H1 (cell line): ENCODE measurements at regions not wholly inside any gene's neighbourhood (a gene's known extent, or its start where the extent isn't known, plus 50 kb on each side); places are given as distances from the start of the nearest gene placed in this dataset.
A peak's percentile ranks its signal among the peaks of the same experiment; 100 is the strongest.

Experiments
- CTCF ChIA-PET: fragments of 300-600 bp; sonication (Branson Sonifier 250); formaldehyde crosslinking; loops from one replicate; lab custom pipeline; 2021; ENCODE audit not compliant: partially characterized antibody; lab: Charles Lee
- POLR2A ChIA-PET: fragments of 300-600 bp; sonication (Branson Sonifier 250); formaldehyde crosslinking; loops from one replicate; lab custom pipeline; 2021; ENCODE audit warnings: inconsistent platforms; ENCODE audit not compliant: partially characterized antibody; lab: Charles Lee
- DNase-seq, 2 experiments: peaks; one replicate each; pipeline versions ENCODE4 v3.0.0 to v3.0.0-alpha.2; 2010 to 2022; ENCODE audit warnings: low spot score in 2 of 2, low read depth in 1 of 2, mixed read lengths in 1 of 2
- FAIRE-seq: peaks from 2 replicates; lab custom pipeline; 2011; peaks lifted over from hg19 to GRCh38; lab: Jason Lieb, UNC
- H2AFZ ChIP-seq: 2 replicates; pipeline ENCODE4 v1.8.1; 2012; ENCODE audit warnings: low read length, inconsistent platforms
- H2AK5ac ChIP-seq: 2 replicates; pipeline ENCODE4 v1.6.1; 2013; ENCODE audit warnings: low read depth, low read length
- H2BK120ac ChIP-seq: replicated peaks from 2 replicates; pipeline ENCODE3; 2013; ENCODE audit warnings: low read depth, low read length, inconsistent platforms
- H2BK12ac ChIP-seq: 2 replicates; pipeline ENCODE4 v1.6.1; 2013; ENCODE audit warnings: low read depth, low read length
- H2BK15ac ChIP-seq: 2 replicates; pipeline ENCODE4 v1.6.1; 2013; ENCODE audit warnings: low read length
- H2BK20ac ChIP-seq: 2 replicates; pipeline ENCODE4 v1.6.1; 2013; ENCODE audit warnings: low read length
- H2BK5ac ChIP-seq: 2 replicates; pipeline ENCODE4 v1.6.1; 2013; ENCODE audit warnings: low read depth, low read length
- H3K14ac ChIP-seq: 2 replicates; pipeline ENCODE4 v1.6.1; 2013; ENCODE audit warnings: inconsistent platforms; ENCODE audit not compliant: insufficient read length
- H3K18ac ChIP-seq: 2 replicates; pipeline ENCODE4 v1.6.1; 2013; ENCODE audit warnings: low read length; ENCODE audit errors: extremely low read depth
- H3K23ac ChIP-seq: 2 replicates; pipeline ENCODE4 v1.6.1; 2013; ENCODE audit warnings: inconsistent platforms; ENCODE audit not compliant: insufficient read length
- H3K23me2 ChIP-seq: 2 replicates; pipeline ENCODE4 v1.6.1; 2013; ENCODE audit warnings: low read depth, low read length
- H3K27ac ChIP-seq: 2 replicates; pipeline ENCODE4 v1.6.1; 2011; ENCODE audit warnings: low read depth, low read length, inconsistent platforms
- H3K27me3 ChIP-seq, 4 experiments: replicated peaks in 1 of 4; 1 replicate in 1 of 4; 2 replicates in 3 of 4; pipeline versions ENCODE4 v1.6.1 to v1.8.1; 2011 to 2013; ENCODE audit warnings: low read length in 3 of 4, mild to moderate bottlenecking in 3 of 4, inconsistent platforms in 2 of 4, mixed read lengths in 2 of 4, moderate library complexity in 1 of 4; ENCODE audit not compliant: control insufficient read depth in 3 of 4, insufficient read depth in 3 of 4; ENCODE audit errors: extremely low read depth in 1 of 4
- H3K36me3 ChIP-seq, 4 experiments: 2 replicates each; pipeline versions ENCODE4 v1.6.1 to v1.8.1; 2011 to 2013; ENCODE audit warnings: mild to moderate bottlenecking in 4 of 4, low read length in 3 of 4, moderate library complexity in 2 of 4, control low read depth in 1 of 4, inconsistent platforms in 1 of 4; ENCODE audit not compliant: insufficient read depth in 4 of 4, control insufficient read depth in 2 of 4
- H3K4ac ChIP-seq: replicated peaks from 2 replicates; pipeline ENCODE3; 2013; ENCODE audit warnings: low read length, low read depth, mixed read lengths, inconsistent platforms; ENCODE audit not compliant: insufficient read length
- H3K4me1 ChIP-seq, 4 experiments: replicated peaks in 1 of 4; 1 replicate in 1 of 4; 2 replicates in 3 of 4; pipeline versions ENCODE4 v1.6.1 to v1.8.1; 2011 to 2013; ENCODE audit warnings: low read length in 3 of 4, inconsistent platforms in 2 of 4, mixed read lengths in 1 of 4; ENCODE audit not compliant: insufficient read depth in 4 of 4, control insufficient read depth in 3 of 4
- H3K4me2 ChIP-seq, 2 experiments: 2 replicates each; pipeline versions ENCODE4 v1.6.1 to v1.8.1; 2011 to 2013; ENCODE audit warnings: low read depth in 2 of 2, low read length in 2 of 2, control low read depth in 1 of 2, inconsistent platforms in 1 of 2, mild to moderate bottlenecking in 1 of 2; ENCODE audit not compliant: insufficient read depth in 1 of 2
- H3K4me3 ChIP-seq, 4 experiments: fragments of 200-600, 300-600 bp in 1 of 4; sonication (generic), shearing (Covaris generic), sonication (Bioruptor Twin) in 1 of 4; 2 replicates each; pipeline versions ENCODE4 v1.5.1 to v1.8.1; 2011 to 2016; ENCODE audit warnings: low read length in 4 of 4, low read depth in 3 of 4, control low read depth in 2 of 4, inconsistent platforms in 2 of 4, mild to moderate bottlenecking in 2 of 4, mixed read lengths in 1 of 4, moderate library complexity in 1 of 4; ENCODE audit not compliant: insufficient read depth in 2 of 4; ENCODE audit errors: extremely low read depth in 1 of 4
- H3K56ac ChIP-seq: replicated peaks from 2 replicates; pipeline ENCODE3; 2013; ENCODE audit warnings: low read depth, mild to moderate bottlenecking, mixed read lengths, low read length, inconsistent platforms; ENCODE audit not compliant: insufficient read length
- H3K79me1 ChIP-seq: 2 replicates; pipeline ENCODE4 v1.6.1; 2013; ENCODE audit warnings: low read depth, low read length, control low read depth
- H3K79me2 ChIP-seq, 2 experiments: 2 replicates each; pipeline versions ENCODE4 v1.6.1 to v1.8.1; 2012 to 2013; ENCODE audit warnings: low read length in 2 of 2, mild to moderate bottlenecking in 2 of 2, inconsistent platforms in 1 of 2; ENCODE audit not compliant: insufficient read depth in 2 of 2, control insufficient read depth in 1 of 2
- H3K9ac ChIP-seq, 4 experiments: replicated peaks in 1 of 4; 1 replicate in 1 of 4; 2 replicates in 3 of 4; pipeline versions ENCODE4 v1.6.1 to v1.8.1; 2011 to 2013; ENCODE audit warnings: low read depth in 3 of 4, low read length in 3 of 4, control low read depth in 2 of 4, mild to moderate bottlenecking in 2 of 4, moderate library complexity in 2 of 4, inconsistent platforms in 1 of 4; ENCODE audit errors: extremely low read depth in 1 of 4
- H3K9me3 ChIP-seq, 2 experiments: 2 replicates each; pipeline versions ENCODE4 v1.6.1 to v1.8.1; 2012 to 2013; ENCODE audit warnings: mild to moderate bottlenecking in 2 of 2, moderate library complexity in 2 of 2, control low read depth in 1 of 2, inconsistent platforms in 1 of 2, low read depth in 1 of 2, low read length in 1 of 2, mixed read lengths in 1 of 2; ENCODE audit not compliant: insufficient read depth in 2 of 2
- H4K20me1 ChIP-seq, 2 experiments: replicated peaks in 1 of 2; 2 replicates each; pipeline versions ENCODE3 to v1.8.1; 2011 to 2013; ENCODE audit warnings: inconsistent platforms in 2 of 2, low read length in 2 of 2, mild to moderate bottlenecking in 1 of 2; ENCODE audit not compliant: insufficient read depth in 2 of 2, control insufficient read depth in 1 of 2
- H4K5ac ChIP-seq: 2 replicates; pipeline ENCODE4 v1.6.1; 2013; ENCODE audit warnings: low read length, low read depth, mixed read lengths, inconsistent platforms; ENCODE audit not compliant: insufficient read length
- H4K8ac ChIP-seq: 2 replicates; pipeline ENCODE4 v1.8.0; 2013; ENCODE audit warnings: mild to moderate bottlenecking, moderate library complexity, low read length, inconsistent platforms; ENCODE audit not compliant: insufficient read depth; ENCODE audit errors: extremely low read depth
- H4K91ac ChIP-seq: replicated peaks from 2 replicates; pipeline ENCODE3; 2013; ENCODE audit warnings: low read length, mixed read lengths, inconsistent platforms; ENCODE audit not compliant: insufficient read length
- CREB1 ChIP-seq: IDR thresholded peaks from 2 replicates; pipeline ENCODE4 v1.6.1; 2012; ENCODE audit warnings: inconsistent platforms
- EP300 ChIP-seq, 2 experiments: IDR thresholded peaks; 1 replicate in 1 of 2; 2 replicates in 1 of 2; pipeline ENCODE4 v1.6.1; 2011 to 2012; ENCODE audit warnings: low read depth in 2 of 2, low read length in 2 of 2, mild to moderate bottlenecking in 2 of 2, borderline replicate concordance in 1 of 2, inconsistent platforms in 1 of 2, moderate library complexity in 1 of 2
- JUN ChIP-seq: IDR thresholded peaks from 2 replicates; pipeline ENCODE4 v1.6.1; 2011; ENCODE audit warnings: low read depth, mild to moderate bottlenecking, improper control_type of control experiment, low read length
- KDM5A ChIP-seq: fragments of 200-600 bp; IDR thresholded peaks from 2 replicates; pipeline ENCODE4 v1.7.1; 2012; ENCODE audit warnings: mild to moderate bottlenecking, low read length, inconsistent platforms, mixed read lengths
- POLR2A ChIP-seq, 2 experiments: IDR thresholded peaks; 1 replicate in 1 of 2; 2 replicates in 1 of 2; pipeline ENCODE4 v1.6.1; 2011; ENCODE audit warnings: low read depth in 2 of 2, low read length in 2 of 2, mild to moderate bottlenecking in 2 of 2; ENCODE audit errors: control extremely low read depth in 1 of 2
- POU5F1 ChIP-seq: IDR thresholded peaks from 2 replicates; pipeline ENCODE4 v1.6.1; 2011; ENCODE audit warnings: low read depth, mild to moderate bottlenecking, low read length, moderate library complexity
- TAF1 ChIP-seq: IDR thresholded peaks from 2 replicates; pipeline ENCODE4 v1.6.1; 2011; ENCODE audit warnings: mild to moderate bottlenecking, low read depth, low read length
- TEAD4 ChIP-seq: IDR thresholded peaks from 2 replicates; pipeline ENCODE4 v1.6.1; 2012; ENCODE audit warnings: low read depth, low read length, inconsistent platforms, mixed read lengths
- ZNF274 ChIP-seq: IDR thresholded peaks from 2 replicates; pipeline ENCODE4 v1.7.0; 2012; ENCODE audit warnings: low read length, borderline replicate concordance; ENCODE audit errors: extremely low read depth
- WGBS, 2 experiments: shearing (Covaris generic) in 1 of 2; methylation state at CpG; one replicate each; pipeline versions ENCODE4 v1.1.6 to v1.1.7; 2013 to 2015; ENCODE audit warnings: low lambda C conversion rate in 2 of 2, mixed read lengths in 2 of 2, inconsistent platforms in 1 of 2, low coverage in 1 of 2, missing lambda C conversion rate in 1 of 2; ENCODE audit not compliant: insufficient replicate concordance in 2 of 2, insufficient coverage in 1 of 2, insufficient read length in 1 of 2; ENCODE audit errors: extremely low coverage in 1 of 2, missing lambda C conversion rate in 1 of 2; 5-methylcytosine and 5-hydroxymethylcytosine counted together
- TF ChIP-seq, protein P1 (sequence below), 3 experiments: IDR thresholded peaks; 1 replicate in 2 of 3; 2 replicates in 1 of 3; pipeline versions ENCODE4 v1.5.1 to v1.6.1; 2011; ENCODE audit warnings: low read length in 3 of 3, mild to moderate bottlenecking in 3 of 3, inconsistent platforms in 2 of 3, low read depth in 1 of 3, moderate library complexity in 1 of 3; ENCODE audit not compliant: insufficient read depth in 1 of 3; ENCODE audit errors: control extremely low read depth in 1 of 3
- TF ChIP-seq, protein P2 (sequence below): IDR thresholded peaks from 2 replicates; pipeline ENCODE4 v1.6.1; 2011; ENCODE audit warnings: low read length, improper control_type of control experiment

DNA sequence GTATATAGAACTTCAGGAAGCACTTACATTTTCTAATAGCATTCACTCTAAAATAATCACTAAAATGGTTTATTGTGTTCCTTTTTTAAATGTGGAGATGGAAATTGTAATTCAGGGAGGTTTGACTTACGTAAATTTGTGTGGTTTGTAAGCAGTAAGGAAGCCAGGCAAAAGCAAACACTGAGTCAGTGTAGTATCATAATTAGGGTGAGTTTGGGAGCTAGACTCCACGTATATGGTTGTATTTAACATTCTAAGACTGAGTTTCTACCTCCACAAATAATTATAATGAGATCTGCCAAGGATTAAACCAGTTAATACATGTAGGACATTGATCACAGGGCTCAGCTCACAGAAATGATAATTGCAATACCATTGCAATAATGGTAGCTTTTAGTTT is 425.5 kb downstream of the CBLN4 start:
- Histone ChIP-seq H2BK5ac (no peak overlapping the region), H3K18ac (no peak overlapping the region), H2BK120ac (no peak overlapping the region), H3K4ac (no peak overlapping the region), H3K4me3 (no peak overlapping the region), H3K14ac (no peak overlapping the region), H3K4me1 (peaks cover 0 to 5% (median 1%) of the 10 kb centered on the region in 4 experiments; a peak in 1 of 7 replicates), H3K9ac (no peak overlapping the region), H3K79me2 (no peaks in the 10 kb centered on the region), H2BK20ac (no peak overlapping the region), H4K91ac (no peak overlapping the region), H3K23ac (no peak overlapping the region), H3K23me2 (no peaks in the 10 kb centered on the region), H3K4me2 (no peak overlapping the region), H2AFZ (peak overlapping the region; percentile 5; the same call in 1 of the 2 replicates), H3K27ac (no peak overlapping the region), H3K36me3 (no peaks in the 10 kb centered on the region), H3K56ac (no peak overlapping the region), H4K5ac (peak overlapping the region; percentile 45), H2AK5ac (no peak overlapping the region), H3K79me1 (no peaks in the 10 kb centered on the region), H4K8ac (no peak overlapping the region), H3K27me3 (no peaks in the 10 kb centered on the region; a peak in 1 of 7 replicates), H2BK12ac (no peak overlapping the region), H4K20me1 (no peaks in the 10 kb centered on the region), H3K9me3 (no peaks in the 10 kb centered on the region), H2BK15ac (no peak overlapping the region)
- WGBS, 2 experiments = 85% methylated on average over 2 of the region's 2 CpGs; no CpG with 5 or more reads in 1 of the 2 experiments
- ChIA-PET POLR2A (no interaction called here), CTCF (no interaction called here)
- FAIRE-seq = no peak
- DNase-seq = no peak
- TF ChIP-seq POLR2A (IDR thresholded peaks at IDR 0.05; ENCODE audit: control extremely low read depth in 1 of 2, low read depth in 2 of 2, low read length in 2 of 2) (no peak), JUN (no peak), POU5F1 (no peak), ZNF274 (no peak), EP300 (IDR thresholded peaks at IDR 0.05; ENCODE audit: borderline replicate concordance in 1 of 2, low read depth in 2 of 2, low read length in 2 of 2) (no peak), KDM5A (no peak), TEAD4 (no peak), TAF1 (no peak), CREB1 (no peak)
- TF ChIP-seq, protein P1, sequence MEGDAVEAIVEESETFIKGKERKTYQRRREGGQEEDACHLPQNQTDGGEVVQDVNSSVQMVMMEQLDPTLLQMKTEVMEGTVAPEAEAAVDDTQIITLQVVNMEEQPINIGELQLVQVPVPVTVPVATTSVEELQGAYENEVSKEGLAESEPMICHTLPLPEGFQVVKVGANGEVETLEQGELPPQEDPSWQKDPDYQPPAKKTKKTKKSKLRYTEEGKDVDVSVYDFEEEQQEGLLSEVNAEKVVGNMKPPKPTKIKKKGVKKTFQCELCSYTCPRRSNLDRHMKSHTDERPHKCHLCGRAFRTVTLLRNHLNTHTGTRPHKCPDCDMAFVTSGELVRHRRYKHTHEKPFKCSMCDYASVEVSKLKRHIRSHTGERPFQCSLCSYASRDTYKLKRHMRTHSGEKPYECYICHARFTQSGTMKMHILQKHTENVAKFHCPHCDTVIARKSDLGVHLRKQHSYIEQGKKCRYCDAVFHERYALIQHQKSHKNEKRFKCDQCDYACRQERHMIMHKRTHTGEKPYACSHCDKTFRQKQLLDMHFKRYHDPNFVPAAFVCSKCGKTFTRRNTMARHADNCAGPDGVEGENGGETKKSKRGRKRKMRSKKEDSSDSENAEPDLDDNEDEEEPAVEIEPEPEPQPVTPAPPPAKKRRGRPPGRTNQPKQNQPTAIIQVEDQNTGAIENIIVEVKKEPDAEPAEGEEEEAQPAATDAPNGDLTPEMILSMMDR (IDR thresholded peaks at IDR 0.05; ENCODE audit: control extremely low read depth in 1 of 3, insufficient read depth in 1 of 3, low read depth in 1 of 3, low read length in 3 of 3) = no peak
- TF ChIP-seq, protein P2, sequence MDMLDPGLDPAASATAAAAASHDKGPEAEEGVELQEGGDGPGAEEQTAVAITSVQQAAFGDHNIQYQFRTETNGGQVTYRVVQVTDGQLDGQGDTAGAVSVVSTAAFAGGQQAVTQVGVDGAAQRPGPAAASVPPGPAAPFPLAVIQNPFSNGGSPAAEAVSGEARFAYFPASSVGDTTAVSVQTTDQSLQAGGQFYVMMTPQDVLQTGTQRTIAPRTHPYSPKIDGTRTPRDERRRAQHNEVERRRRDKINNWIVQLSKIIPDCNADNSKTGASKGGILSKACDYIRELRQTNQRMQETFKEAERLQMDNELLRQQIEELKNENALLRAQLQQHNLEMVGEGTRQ = no peak
